Prostate gland (tissue), 2 donors: ENCODE measurements at regions not wholly inside any gene's neighbourhood (a gene's known extent, or its start where the extent isn't known, plus 50 kb on each side); places are given as distances from the start of the nearest gene placed in this dataset.

ENCODE experiments used
- DNase-seq: peaks from one replicate; pipeline ENCODE4 v3.0.0-alpha.2; 2019; ENCODE audit warnings: low spot score
- H3K27ac ChIP-seq, 2 donors: fragments of 200-600 bp; sonication (generic); 2 replicates each; pipeline ENCODE4 v1.5.1; 2017 to 2019
- H3K27me3 ChIP-seq: fragments of 200-600 bp; sonication (generic); replicated peaks from 2 replicates; pipeline ENCODE4 v1.5.1; 2019; ENCODE audit not compliant: insufficient read depth
- H3K36me3 ChIP-seq, 2 donors: fragments of 200-600 bp; sonication (generic); 1 replicate in 1 of 2; 2 replicates in 1 of 2; pipeline versions ENCODE4 v1.5.1 to v1.8.1; 2017 to 2019
- H3K4me1 ChIP-seq: fragments of 200-600 bp; sonication (generic); replicated peaks from 2 replicates; pipeline ENCODE4 v1.5.1; 2019
- H3K4me3 ChIP-seq, 2 donors: fragments of 200-600 bp; sonication (generic); 2 replicates each; pipeline ENCODE4 v1.5.1; 2017 to 2019
- H3K9me3 ChIP-seq: fragments of 200-600 bp; sonication (generic); 2 replicates; pipeline ENCODE4 v1.5.1; 2017
- CTCF ChIP-seq, 4 experiments: fragments of 200-600 bp in 2 of 4; fragments of 450-650 bp in 2 of 4; sonication (generic) in 2 of 4; IDR thresholded peaks; 1 replicate in 3 of 4; 2 replicates in 1 of 4; pipeline ENCODE4 v1.5.1; 2016 to 2019; ENCODE audit warnings: antibody characterized with exemption in 4 of 4, mild to moderate bottlenecking in 2 of 4, moderate library complexity in 2 of 4
- POLR2A ChIP-seq: fragments of 450-650 bp; IDR thresholded peaks from one replicate; pipeline ENCODE4 v1.6.1; 2016; ENCODE audit warnings: antibody characterized with exemption, mild to moderate bottlenecking
- POLR2AphosphoS5 ChIP-seq: sonication (generic); formaldehyde crosslinking; IDR thresholded peaks from one replicate; pipeline ENCODE4 v1.6.1; 2017; ENCODE audit warnings: antibody characterized with exemption
- WGBS: methylation state at CpG from one replicate; pipeline ENCODE4 v1.1.5; 2018; 5-methylcytosine and 5-hydroxymethylcytosine counted together
- intact Hi-C: fragments of 100-400 bp; cut with DNase I; formaldehyde crosslinking; loops from one replicate; pipeline ENCODE4 v1.14.2; 2022

DNA sequence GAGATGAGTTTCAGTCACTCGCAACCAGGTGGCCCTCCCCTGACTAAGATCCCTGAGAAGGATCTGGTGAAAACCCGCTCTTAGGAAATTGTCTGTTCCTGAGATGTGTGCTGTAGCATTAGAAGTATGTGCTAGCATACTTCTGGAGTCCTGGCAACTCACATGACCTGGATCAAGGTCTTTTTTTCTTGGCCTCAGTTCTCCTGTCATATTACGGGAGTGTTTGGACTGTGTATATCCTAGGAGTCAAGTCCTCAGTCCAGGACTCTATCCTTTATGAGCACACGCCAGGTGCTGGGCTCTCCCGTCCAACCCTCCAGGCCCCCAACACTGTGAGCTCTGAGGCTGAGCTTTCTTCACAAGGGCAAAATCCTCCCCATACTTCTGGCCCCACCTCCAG, 156.4 kb downstream of the UQCRFS1 start:
- H3K9me3 ChIP-seq: no peaks in the 10 kb centered on the region
- H3K36me3 ChIP-seq: no peaks in the 10 kb centered on the region
- no peaks in the 10 kb centered on the region for H3K4me1 ChIP-seq
- no peak overlapping the region for H3K4me3 ChIP-seq
- 78% methylated on average over 5 of the region's 5 CpGs for WGBS
- no peak overlapping the region for H3K27ac ChIP-seq
- intact Hi-C loops: no loop called here
- no peak for DNase-seq
- no peak for TF ChIP-seq CTCF (IDR thresholded peaks at IDR 0.05)
- no peak for TF ChIP-seq POLR2AphosphoS5
- no peak for TF ChIP-seq POLR2A
- no peaks in the 10 kb centered on the region for H3K27me3 ChIP-seq

DNA sequence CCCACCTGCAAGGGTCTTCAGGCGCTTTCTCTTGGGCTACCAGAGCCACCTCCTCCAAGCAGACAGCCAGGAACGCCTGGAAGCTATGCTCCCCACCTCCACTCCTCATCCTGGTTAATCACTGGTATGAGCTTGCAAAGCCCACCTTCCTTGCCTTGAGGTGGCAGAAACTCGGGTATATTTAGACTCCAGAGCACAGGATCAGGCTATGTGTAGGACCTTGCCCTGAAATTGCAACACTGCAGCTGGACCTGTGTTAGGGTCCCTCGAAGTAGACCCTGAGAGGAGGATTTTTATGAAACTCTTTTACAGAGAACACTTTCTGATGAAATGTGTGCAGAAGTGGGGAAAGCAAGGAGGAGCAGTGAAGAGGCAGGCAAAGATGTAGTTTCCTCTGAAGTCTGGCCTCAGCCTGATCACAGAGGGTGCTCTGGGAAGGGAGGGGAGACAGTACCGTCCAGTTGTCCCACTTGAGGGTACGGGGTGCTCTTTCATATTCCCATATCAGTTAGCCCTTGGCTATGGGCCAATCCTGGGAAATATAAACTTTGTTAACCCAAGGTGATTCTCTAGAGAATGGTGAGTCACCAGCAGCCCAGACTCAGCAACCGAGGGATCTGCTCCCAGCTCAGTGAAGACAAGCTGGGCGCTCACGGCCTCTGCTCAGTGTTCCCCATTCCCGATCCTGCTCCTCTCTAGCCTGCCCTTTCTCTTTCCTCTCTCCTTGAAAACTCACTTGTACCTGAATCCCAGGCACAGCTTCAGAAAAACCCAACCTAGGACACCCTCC, 157.9 kb downstream of the UQCRFS1 start:
- intact Hi-C loops: no loop called here
- Histone ChIP-seq H3K36me3 (no peaks in the 10 kb centered on the region), H3K4me3 (no peak overlapping the region), H3K27me3 (no peaks in the 10 kb centered on the region), H3K9me3 (no peaks in the 10 kb centered on the region), H3K27ac (no peak overlapping the region), H3K4me1 (no peaks in the 10 kb centered on the region)
- TF ChIP-seq CTCF (IDR thresholded peaks at IDR 0.05): no peak
- no peak for TF ChIP-seq POLR2AphosphoS5
- DNase-seq: no peak
- WGBS: 58% methylated on average over 10 of the region's 10 CpGs

- no peak for DNase-seq
- H3K4me1 ChIP-seq: no peaks in the 10 kb centered on the region
- no peaks in the 10 kb centered on the region for H3K9me3 ChIP-seq
- no peak overlapping the region for H3K4me3 ChIP-seq
- no peaks in the 10 kb centered on the region for H3K27me3 ChIP-seq
- intact Hi-C loops: no loop called here
- no peak for TF ChIP-seq CTCF (IDR thresholded peaks at IDR 0.05)
- no peak for TF ChIP-seq POLR2AphosphoS5
- no peak for TF ChIP-seq POLR2A
- H3K27ac ChIP-seq: no peak overlapping the region
- WGBS: 83% methylated on average over 5 of the region's 5 CpGs
- H3K36me3 ChIP-seq: no peaks in the 10 kb centered on the region
Measured at GRCh38 chr19:29048873-29049272, 164.1 kb downstream of the UQCRFS1 start.

- Histone ChIP-seq H3K27ac (no peak overlapping the region), H3K27me3 (no peaks in the 10 kb centered on the region), H3K9me3 (no peaks in the 10 kb centered on the region), H3K4me3 (no peak overlapping the region), H3K4me1 (no peaks in the 10 kb centered on the region), H3K36me3 (no peaks in the 10 kb centered on the region)
- 56% methylated on average over 7 of the region's 7 CpGs for WGBS
- DNase-seq: no peak
- TF ChIP-seq CTCF (IDR thresholded peaks at IDR 0.05) (no peak), POLR2A (no peak), POLR2AphosphoS5 (no peak)
- intact Hi-C loops: no loop called here
Measured at GRCh38 chr19:29045679-29046254, 167.2 kb downstream of the UQCRFS1 start.

DNA sequence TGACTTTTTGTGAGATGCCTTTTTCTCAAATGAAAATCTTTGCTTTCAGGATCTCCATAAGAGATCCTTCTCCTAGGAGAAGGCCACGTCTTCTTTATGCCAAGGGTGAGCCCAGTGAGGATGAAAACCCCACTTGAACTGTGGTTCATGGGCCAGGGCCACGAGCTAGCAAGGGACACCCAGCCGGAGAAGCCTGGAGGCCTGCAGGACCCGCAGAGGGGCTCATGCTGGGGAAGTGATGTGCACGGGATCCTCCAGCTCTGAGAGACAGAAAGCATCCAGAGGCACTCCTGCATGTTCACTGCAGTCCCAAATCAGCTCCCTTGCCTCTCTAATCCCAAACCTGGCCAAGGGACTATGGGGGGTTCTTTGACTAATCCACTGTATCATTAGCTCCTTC, 168.9 kb downstream of the UQCRFS1 start:
- WGBS: 89% methylated on average over 5 of the region's 5 CpGs
- TF ChIP-seq POLR2A (no peak), CTCF (IDR thresholded peaks at IDR 0.05) (no peak), POLR2AphosphoS5 (no peak)
- no peak for DNase-seq
- H3K36me3 ChIP-seq: no peaks in the 10 kb centered on the region
- no peaks in the 10 kb centered on the region for H3K9me3 ChIP-seq
- intact Hi-C loops: no loop called here
- no peaks in the 10 kb centered on the region for H3K4me1 ChIP-seq
- no peak overlapping the region for H3K4me3 ChIP-seq
- no peaks in the 10 kb centered on the region for H3K27me3 ChIP-seq
- no peak overlapping the region for H3K27ac ChIP-seq
